ENCODE measurements at regions not wholly inside any gene's neighbourhood (a gene's known extent, or its start where the extent isn't known, plus 50 kb on each side); places are given as distances from the start of the nearest gene placed in this dataset.

DNA sequence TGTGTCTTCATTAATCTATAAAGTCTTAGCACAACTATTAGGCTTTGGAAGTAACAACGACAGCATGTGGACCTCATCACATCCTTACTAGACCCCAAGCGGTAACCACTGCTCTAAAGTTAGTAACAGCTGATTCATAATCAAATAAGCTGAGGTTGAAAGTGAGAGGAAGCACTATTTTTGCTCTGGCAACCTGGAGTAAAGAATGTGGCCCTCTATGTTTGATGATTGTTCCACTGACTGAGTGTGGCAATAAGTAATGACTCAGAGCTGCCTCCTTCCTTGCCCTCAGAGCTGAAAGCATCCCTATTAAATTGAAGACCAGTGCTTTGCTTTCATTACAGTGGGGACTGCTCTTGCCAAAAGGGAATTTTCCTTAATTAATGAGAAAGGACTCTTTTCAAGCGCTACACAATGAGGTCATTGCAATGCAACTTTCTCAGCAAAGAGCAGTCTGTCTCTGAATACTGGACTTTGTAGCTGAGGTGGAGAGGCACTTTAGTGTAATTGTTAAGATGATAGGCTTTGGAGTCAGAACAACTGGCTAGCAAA, 906.1 kb upstream of the RAG2 start:
- H3K4me3 Mint-ChIP-seq: no peak overlapping the region
- H3K9me3 Mint-ChIP-seq: peaks cover 74% of the 10 kb centered on the region
- H3K36me3 Mint-ChIP-seq: peaks cover 49% of the 10 kb centered on the region
- peaks cover 12% of the 10 kb centered on the region; the same call in 1 of the 2 replicates for H3K4me1 Mint-ChIP-seq
- ATAC-seq (no peak), DNase-seq (ENCODE audit: low spot score) (no peak)
- POLR2A ChIA-PET: no interaction called here
- CTCF ChIA-PET: no interaction called here
- TF ChIP-seq NR3C1 (CRISPR knock-in tag; conservative IDR thresholded peaks at IDR 0.05; ENCODE audit: low read depth): no peak
- TF ChIP-seq NFATC4 (CRISPR knock-in tag; IDR thresholded peaks at IDR 0.05): no peak
- TF ChIP-seq, protein P1, sequence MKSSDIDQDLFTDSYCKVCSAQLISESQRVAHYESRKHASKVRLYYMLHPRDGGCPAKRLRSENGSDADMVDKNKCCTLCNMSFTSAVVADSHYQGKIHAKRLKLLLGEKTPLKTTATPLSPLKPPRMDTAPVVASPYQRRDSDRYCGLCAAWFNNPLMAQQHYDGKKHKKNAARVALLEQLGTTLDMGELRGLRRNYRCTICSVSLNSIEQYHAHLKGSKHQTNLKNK (CRISPR knock-in tag; IDR thresholded peaks at IDR 0.05): no peak
- TF ChIP-seq, protein P2, sequence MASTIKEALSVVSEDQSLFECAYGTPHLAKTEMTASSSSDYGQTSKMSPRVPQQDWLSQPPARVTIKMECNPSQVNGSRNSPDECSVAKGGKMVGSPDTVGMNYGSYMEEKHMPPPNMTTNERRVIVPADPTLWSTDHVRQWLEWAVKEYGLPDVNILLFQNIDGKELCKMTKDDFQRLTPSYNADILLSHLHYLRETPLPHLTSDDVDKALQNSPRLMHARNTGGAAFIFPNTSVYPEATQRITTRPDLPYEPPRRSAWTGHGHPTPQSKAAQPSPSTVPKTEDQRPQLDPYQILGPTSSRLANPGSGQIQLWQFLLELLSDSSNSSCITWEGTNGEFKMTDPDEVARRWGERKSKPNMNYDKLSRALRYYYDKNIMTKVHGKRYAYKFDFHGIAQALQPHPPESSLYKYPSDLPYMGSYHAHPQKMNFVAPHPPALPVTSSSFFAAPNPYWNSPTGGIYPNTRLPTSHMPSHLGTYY (CRISPR knock-in tag; IDR thresholded peaks at IDR 0.05): no peak
- no peak for TF ChIP-seq SP1 (CRISPR knock-in tag; conservative IDR thresholded peaks at IDR 0.05)
- no peak for TF ChIP-seq ZNF423 (CRISPR knock-in tag; IDR thresholded peaks at IDR 0.05)
- TF ChIP-seq, protein P3, sequence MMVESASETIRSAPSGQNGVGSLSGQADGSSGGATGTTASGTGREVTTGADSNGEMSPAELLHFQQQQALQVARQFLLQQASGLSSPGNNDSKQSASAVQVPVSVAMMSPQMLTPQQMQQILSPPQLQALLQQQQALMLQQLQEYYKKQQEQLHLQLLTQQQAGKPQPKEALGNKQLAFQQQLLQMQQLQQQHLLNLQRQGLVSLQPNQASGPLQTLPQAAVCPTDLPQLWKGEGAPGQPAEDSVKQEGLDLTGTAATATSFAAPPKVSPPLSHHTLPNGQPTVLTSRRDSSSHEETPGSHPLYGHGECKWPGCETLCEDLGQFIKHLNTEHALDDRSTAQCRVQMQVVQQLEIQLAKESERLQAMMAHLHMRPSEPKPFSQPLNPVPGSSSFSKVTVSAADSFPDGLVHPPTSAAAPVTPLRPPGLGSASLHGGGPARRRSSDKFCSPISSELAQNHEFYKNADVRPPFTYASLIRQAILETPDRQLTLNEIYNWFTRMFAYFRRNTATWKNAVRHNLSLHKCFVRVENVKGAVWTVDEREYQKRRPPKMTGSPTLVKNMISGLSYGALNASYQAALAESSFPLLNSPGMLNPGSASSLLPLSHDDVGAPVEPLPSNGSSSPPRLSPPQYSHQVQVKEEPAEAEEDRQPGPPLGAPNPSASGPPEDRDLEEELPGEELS (CRISPR knock-in tag; IDR thresholded peaks at IDR 0.05): no peak
- TF ChIP-seq RORB (CRISPR knock-in tag; IDR thresholded peaks at IDR 0.05): no peak
- TF ChIP-seq RELA (CRISPR knock-in tag; IDR thresholded peaks at IDR 0.05; ENCODE audit: borderline replicate concordance): no peak
- TF ChIP-seq IRF2 (CRISPR knock-in tag; IDR thresholded peaks at IDR 0.05; ENCODE audit: borderline replicate concordance, low read depth): no peak
- TF ChIP-seq SOX15 (CRISPR knock-in tag; IDR thresholded peaks at IDR 0.05): no peak
- no peak for TF ChIP-seq MYBL2 (CRISPR knock-in tag; IDR thresholded peaks at IDR 0.05)
- TF ChIP-seq, protein P4, sequence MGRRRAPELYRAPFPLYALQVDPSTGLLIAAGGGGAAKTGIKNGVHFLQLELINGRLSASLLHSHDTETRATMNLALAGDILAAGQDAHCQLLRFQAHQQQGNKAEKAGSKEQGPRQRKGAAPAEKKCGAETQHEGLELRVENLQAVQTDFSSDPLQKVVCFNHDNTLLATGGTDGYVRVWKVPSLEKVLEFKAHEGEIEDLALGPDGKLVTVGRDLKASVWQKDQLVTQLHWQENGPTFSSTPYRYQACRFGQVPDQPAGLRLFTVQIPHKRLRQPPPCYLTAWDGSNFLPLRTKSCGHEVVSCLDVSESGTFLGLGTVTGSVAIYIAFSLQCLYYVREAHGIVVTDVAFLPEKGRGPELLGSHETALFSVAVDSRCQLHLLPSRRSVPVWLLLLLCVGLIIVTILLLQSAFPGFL (CRISPR knock-in tag; IDR thresholded peaks at IDR 0.05; ENCODE audit: borderline replicate concordance): no peak
- no peak for TF ChIP-seq JAZF1 (CRISPR knock-in tag; IDR thresholded peaks at IDR 0.05)
- TF ChIP-seq HMGA2 (CRISPR knock-in tag; IDR thresholded peaks at IDR 0.05): no peak
- TF ChIP-seq, protein P5, sequence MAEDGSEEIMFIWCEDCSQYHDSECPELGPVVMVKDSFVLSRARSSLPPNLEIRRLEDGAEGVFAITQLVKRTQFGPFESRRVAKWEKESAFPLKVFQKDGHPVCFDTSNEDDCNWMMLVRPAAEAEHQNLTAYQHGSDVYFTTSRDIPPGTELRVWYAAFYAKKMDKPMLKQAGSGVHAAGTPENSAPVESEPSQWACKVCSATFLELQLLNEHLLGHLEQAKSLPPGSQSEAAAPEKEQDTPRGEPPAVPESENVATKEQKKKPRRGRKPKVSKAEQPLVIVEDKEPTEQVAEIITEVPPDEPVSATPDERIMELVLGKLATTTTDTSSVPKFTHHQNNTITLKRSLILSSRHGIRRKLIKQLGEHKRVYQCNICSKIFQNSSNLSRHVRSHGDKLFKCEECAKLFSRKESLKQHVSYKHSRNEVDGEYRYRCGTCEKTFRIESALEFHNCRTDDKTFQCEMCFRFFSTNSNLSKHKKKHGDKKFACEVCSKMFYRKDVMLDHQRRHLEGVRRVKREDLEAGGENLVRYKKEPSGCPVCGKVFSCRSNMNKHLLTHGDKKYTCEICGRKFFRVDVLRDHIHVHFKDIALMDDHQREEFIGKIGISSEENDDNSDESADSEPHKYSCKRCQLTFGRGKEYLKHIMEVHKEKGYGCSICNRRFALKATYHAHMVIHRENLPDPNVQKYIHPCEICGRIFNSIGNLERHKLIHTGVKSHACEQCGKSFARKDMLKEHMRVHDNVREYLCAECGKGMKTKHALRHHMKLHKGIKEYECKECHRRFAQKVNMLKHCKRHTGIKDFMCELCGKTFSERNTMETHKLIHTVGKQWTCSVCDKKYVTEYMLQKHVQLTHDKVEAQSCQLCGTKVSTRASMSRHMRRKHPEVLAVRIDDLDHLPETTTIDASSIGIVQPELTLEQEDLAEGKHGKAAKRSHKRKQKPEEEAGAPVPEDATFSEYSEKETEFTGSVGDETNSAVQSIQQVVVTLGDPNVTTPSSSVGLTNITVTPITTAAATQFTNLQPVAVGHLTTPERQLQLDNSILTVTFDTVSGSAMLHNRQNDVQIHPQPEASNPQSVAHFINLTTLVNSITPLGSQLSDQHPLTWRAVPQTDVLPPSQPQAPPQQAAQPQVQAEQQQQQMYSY (CRISPR knock-in tag; IDR thresholded peaks at IDR 0.05): no peak
- peaks cover 8% of the 10 kb centered on the region; the same call in 1 of the 2 replicates for H3K27me3 Mint-ChIP-seq (ENCODE audit: low read depth)
- no peak overlapping the region for H3K27ac Mint-ChIP-seq

DNA sequence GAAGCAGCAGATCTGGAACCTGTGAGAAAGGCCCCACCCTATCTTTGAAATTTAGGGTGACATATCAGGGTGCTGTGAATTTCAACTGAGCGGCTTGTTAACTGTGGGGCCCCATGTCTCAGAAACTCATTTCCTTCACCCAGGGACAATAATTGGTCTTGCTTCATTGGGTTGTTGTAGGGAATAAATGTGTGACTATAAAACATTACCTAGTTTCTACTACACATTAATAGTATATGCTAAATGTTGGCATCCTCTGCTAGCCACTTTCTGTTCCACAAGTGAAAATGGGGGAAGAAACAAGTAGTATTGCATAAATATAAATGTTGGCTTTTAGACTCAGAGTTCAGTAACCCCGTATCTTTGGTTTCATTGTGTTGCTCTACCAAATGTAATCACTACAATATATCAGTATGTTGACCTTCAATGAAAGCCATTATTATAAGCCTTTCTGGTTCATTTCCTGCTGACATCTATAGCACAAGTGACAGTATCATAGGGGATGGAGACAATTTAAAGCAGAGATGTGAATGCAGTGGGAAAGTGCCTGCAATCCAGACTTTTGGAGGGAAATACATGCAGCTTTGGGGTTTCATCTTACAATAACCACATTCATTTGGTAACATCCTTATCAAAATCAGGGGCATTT, 905.5 kb upstream of the RAG2 start:
- ChIA-PET CTCF (no interaction called here), POLR2A (no interaction called here)
- peaks cover 8% of the 10 kb centered on the region; the same call in 1 of the 2 replicates for H3K27me3 Mint-ChIP-seq (ENCODE audit: low read depth)
- peaks cover 12% of the 10 kb centered on the region; the same call in 1 of the 2 replicates for H3K4me1 Mint-ChIP-seq
- H3K4me3 Mint-ChIP-seq: no peak overlapping the region
- peaks cover 47% of the 10 kb centered on the region for H3K36me3 Mint-ChIP-seq
- no peak for DNase-seq (ENCODE audit: low spot score)
- no peak for ATAC-seq
- no peak overlapping the region for H3K27ac Mint-ChIP-seq
- H3K9me3 Mint-ChIP-seq: peaks cover 71% of the 10 kb centered on the region
- TF ChIP-seq, protein P6, sequence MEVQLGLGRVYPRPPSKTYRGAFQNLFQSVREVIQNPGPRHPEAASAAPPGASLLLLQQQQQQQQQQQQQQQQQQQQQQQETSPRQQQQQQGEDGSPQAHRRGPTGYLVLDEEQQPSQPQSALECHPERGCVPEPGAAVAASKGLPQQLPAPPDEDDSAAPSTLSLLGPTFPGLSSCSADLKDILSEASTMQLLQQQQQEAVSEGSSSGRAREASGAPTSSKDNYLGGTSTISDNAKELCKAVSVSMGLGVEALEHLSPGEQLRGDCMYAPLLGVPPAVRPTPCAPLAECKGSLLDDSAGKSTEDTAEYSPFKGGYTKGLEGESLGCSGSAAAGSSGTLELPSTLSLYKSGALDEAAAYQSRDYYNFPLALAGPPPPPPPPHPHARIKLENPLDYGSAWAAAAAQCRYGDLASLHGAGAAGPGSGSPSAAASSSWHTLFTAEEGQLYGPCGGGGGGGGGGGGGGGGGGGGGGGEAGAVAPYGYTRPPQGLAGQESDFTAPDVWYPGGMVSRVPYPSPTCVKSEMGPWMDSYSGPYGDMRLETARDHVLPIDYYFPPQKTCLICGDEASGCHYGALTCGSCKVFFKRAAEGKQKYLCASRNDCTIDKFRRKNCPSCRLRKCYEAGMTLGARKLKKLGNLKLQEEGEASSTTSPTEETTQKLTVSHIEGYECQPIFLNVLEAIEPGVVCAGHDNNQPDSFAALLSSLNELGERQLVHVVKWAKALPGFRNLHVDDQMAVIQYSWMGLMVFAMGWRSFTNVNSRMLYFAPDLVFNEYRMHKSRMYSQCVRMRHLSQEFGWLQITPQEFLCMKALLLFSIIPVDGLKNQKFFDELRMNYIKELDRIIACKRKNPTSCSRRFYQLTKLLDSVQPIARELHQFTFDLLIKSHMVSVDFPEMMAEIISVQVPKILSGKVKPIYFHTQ (CRISPR knock-in tag; IDR thresholded peaks at IDR 0.05): no peak
- TF ChIP-seq, protein P7, sequence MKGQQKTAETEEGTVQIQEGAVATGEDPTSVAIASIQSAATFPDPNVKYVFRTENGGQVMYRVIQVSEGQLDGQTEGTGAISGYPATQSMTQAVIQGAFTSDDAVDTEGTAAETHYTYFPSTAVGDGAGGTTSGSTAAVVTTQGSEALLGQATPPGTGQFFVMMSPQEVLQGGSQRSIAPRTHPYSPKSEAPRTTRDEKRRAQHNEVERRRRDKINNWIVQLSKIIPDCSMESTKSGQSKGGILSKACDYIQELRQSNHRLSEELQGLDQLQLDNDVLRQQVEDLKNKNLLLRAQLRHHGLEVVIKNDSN (CRISPR knock-in tag; IDR thresholded peaks at IDR 0.05): no peak
- TF ChIP-seq, protein P8, sequence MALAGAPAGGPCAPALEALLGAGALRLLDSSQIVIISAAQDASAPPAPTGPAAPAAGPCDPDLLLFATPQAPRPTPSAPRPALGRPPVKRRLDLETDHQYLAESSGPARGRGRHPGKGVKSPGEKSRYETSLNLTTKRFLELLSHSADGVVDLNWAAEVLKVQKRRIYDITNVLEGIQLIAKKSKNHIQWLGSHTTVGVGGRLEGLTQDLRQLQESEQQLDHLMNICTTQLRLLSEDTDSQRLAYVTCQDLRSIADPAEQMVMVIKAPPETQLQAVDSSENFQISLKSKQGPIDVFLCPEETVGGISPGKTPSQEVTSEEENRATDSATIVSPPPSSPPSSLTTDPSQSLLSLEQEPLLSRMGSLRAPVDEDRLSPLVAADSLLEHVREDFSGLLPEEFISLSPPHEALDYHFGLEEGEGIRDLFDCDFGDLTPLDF (CRISPR knock-in tag; IDR thresholded peaks at IDR 0.05): no peak
- TF ChIP-seq, protein P1 (CRISPR knock-in tag; IDR thresholded peaks at IDR 0.05): no peak

All from WTC11 (cell line).